ENCODE measurements at regions not wholly inside any gene's neighbourhood (a gene's known extent, or its start where the extent isn't known, plus 50 kb on each side); places are given as distances from the start of the nearest gene placed in this dataset.

DNA sequence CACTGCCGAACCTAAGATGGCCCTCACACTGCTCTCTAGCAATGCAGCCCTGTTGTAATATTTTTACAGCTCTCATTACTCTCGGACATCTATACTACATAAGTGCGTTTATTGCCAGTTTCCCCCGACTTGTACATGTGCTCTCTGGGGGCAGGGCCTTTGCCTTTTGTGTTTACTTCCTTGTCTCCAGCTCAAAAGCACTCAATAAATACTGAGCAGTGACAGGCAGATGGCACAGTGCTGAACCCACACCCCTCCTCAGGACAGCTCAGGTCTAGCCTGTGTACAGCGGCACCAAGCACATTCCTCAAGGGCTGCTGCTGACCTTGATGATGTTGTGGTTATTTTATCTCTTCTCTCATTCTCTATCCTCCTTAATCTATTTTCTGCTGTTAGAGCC, 68.0 kb upstream of the ELMO1 start:
- POLR2A ChIA-PET = no interaction called here
- no peak for DNase-seq (ENCODE audit: extremely low spot score)
- CTCF ChIA-PET = no interaction called here
- TF ChIP-seq FOXA1 (IDR thresholded peaks at IDR 0.05) = no peak
- no peak for TF ChIP-seq CTBP1 (IDR thresholded peaks at IDR 0.05; ENCODE audit: borderline replicate concordance)
- no peak for TF ChIP-seq L3MBTL2 (conservative IDR thresholded peaks at IDR 0.05)
- TF ChIP-seq ELF4 (IDR thresholded peaks at IDR 0.05) = no peak
- no peak for TF ChIP-seq LEF1 (IDR thresholded peaks at IDR 0.05; ENCODE audit: borderline replicate concordance)
- TF ChIP-seq SUZ12 (IDR thresholded peaks at IDR 0.05) = no peak
- TF ChIP-seq HDGF (IDR thresholded peaks at IDR 0.05; ENCODE audit: borderline replicate concordance) = no peak
- no peak for TF ChIP-seq ZNF384 (IDR thresholded peaks at IDR 0.05)
- TF ChIP-seq PKNOX1 (IDR thresholded peaks at IDR 0.05) = no peak
- no peak for TF ChIP-seq SP1 (IDR thresholded peaks at IDR 0.05)
- no peak for TF ChIP-seq ARNT (IDR thresholded peaks at IDR 0.05)
- TF ChIP-seq TARDBP (IDR thresholded peaks at IDR 0.05) = no peak
- no peak for TF ChIP-seq NFRKB (IDR thresholded peaks at IDR 0.05)
- no peak for TF ChIP-seq FOXM1 (IDR thresholded peaks at IDR 0.05; ENCODE audit: borderline replicate concordance)
- no peak for TF ChIP-seq BHLHE40 (IDR thresholded peaks at IDR 0.05; ENCODE audit: borderline replicate concordance)
- no peak for TF ChIP-seq FOXK2 (IDR thresholded peaks at IDR 0.05)

DNA sequence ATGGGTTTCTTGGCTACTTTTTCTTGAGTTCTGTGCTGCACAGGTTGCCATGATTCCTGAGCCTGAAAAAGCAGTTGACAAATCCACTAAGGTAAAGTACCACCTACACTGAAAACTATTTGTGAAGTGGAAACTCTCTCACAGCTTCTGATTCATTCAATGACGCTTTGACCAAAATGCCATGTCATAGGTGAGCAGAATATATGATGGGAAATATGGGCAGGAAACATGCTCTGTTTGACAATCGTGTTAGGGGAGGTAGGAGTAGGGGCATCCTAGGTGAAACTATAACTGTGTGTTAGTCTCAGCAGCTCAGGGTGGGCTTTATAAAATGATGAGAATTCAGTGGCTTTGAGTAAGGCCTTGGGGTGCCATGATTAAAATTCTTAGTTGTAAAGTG, 69.6 kb upstream of the ELMO1 start:
- CTCF ChIA-PET = interaction anchor here (0.7 kb wide), 1 partner anchor 1141 kb away, joined by 9 read pairs; no protein-coding TSS in a partner anchor
- POLR2A ChIA-PET = no interaction called here
- TF ChIP-seq LEF1 (IDR thresholded peaks at IDR 0.05; ENCODE audit: borderline replicate concordance) (no peak), FOXK2 (IDR thresholded peaks at IDR 0.05) (no peak), L3MBTL2 (conservative IDR thresholded peaks at IDR 0.05) (no peak), SP1 (IDR thresholded peaks at IDR 0.05) (no peak), HDGF (IDR thresholded peaks at IDR 0.05; ENCODE audit: borderline replicate concordance) (no peak), BHLHE40 (IDR thresholded peaks at IDR 0.05; ENCODE audit: borderline replicate concordance) (no peak), FOXA1 (IDR thresholded peaks at IDR 0.05) (no peak), ELF4 (IDR thresholded peaks at IDR 0.05) (no peak)
- DNase-seq (ENCODE audit: extremely low spot score) = no peak

- ChIA-PET POLR2A (no interaction called here), CTCF (no interaction called here)
- DNase-seq (ENCODE audit: extremely low spot score) = no peak
- TF ChIP-seq FOXM1 (IDR thresholded peaks at IDR 0.05; ENCODE audit: borderline replicate concordance) (no peak), L3MBTL2 (conservative IDR thresholded peaks at IDR 0.05) (no peak), HDGF (IDR thresholded peaks at IDR 0.05; ENCODE audit: borderline replicate concordance) (no peak), PKNOX1 (IDR thresholded peaks at IDR 0.05) (no peak), LEF1 (IDR thresholded peaks at IDR 0.05; ENCODE audit: borderline replicate concordance) (no peak), FOXA1 (IDR thresholded peaks at IDR 0.05) (no peak)
Measured at GRCh38 chr7:37524056-37524455, 75.4 kb upstream of the ELMO1 start.

DNA sequence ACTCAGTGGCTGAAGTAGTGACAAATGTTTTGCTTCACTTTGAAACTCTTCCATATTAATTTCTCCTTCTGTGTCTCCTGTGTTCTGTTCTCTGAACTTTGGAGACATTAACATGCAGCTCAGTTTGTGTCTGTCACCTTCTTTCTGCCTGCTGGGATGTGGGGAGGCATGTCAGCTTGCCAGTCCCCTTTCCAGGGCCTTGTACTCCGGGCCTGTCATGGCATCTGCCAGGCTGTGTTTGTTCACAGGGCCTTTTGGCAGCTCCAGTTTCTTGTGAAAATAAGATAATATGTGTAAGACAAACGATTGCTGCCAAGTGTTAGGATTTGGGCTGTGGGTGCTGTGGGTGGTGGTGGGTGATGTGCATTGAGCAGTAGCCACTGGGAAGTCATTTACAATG, 76.1 kb upstream of the ELMO1 start:
- ChIA-PET CTCF (interaction anchor here (1.2 kb wide), 1 partner anchor 29 kb away, joined by 5 read pairs; no protein-coding TSS in a partner anchor), POLR2A (no interaction called here)

GRCh38 chr7:37526623-37527022, 78.0 kb upstream of the ELMO1 start:
- ChIA-PET POLR2A (no interaction called here), CTCF (no interaction called here)
- no peak for DNase-seq (ENCODE audit: extremely low spot score)
- TF ChIP-seq NFRKB (IDR thresholded peaks at IDR 0.05) (no peak), FOXK2 (IDR thresholded peaks at IDR 0.05) (no peak), BHLHE40 (IDR thresholded peaks at IDR 0.05; ENCODE audit: borderline replicate concordance) (no peak)

More for the DNA sequence above, 76.1 kb upstream of the ELMO1 start:
- no peak for TF ChIP-seq SP1 (IDR thresholded peaks at IDR 0.05)
- TF ChIP-seq TARDBP (IDR thresholded peaks at IDR 0.05) = no peak
- TF ChIP-seq FOXM1 (IDR thresholded peaks at IDR 0.05; ENCODE audit: borderline replicate concordance) = no peak
- no peak for TF ChIP-seq NFRKB (IDR thresholded peaks at IDR 0.05)
- TF ChIP-seq LEF1 (IDR thresholded peaks at IDR 0.05; ENCODE audit: borderline replicate concordance) = no peak
- no peak for TF ChIP-seq FOXK2 (IDR thresholded peaks at IDR 0.05)
- no peak for TF ChIP-seq BHLHE40 (IDR thresholded peaks at IDR 0.05; ENCODE audit: borderline replicate concordance)
- TF ChIP-seq PKNOX1 (IDR thresholded peaks at IDR 0.05) = no peak
- TF ChIP-seq CTBP1 (IDR thresholded peaks at IDR 0.05; ENCODE audit: borderline replicate concordance) = no peak
- TF ChIP-seq ZNF384 (IDR thresholded peaks at IDR 0.05) = no peak
- no peak for TF ChIP-seq ELF4 (IDR thresholded peaks at IDR 0.05)
- no peak for TF ChIP-seq HDGF (IDR thresholded peaks at IDR 0.05; ENCODE audit: borderline replicate concordance)
- no peak for TF ChIP-seq L3MBTL2 (conservative IDR thresholded peaks at IDR 0.05)
- no peak for TF ChIP-seq FOXA1 (IDR thresholded peaks at IDR 0.05)
- TF ChIP-seq ARNT (IDR thresholded peaks at IDR 0.05) = no peak
- no peak for TF ChIP-seq SUZ12 (IDR thresholded peaks at IDR 0.05)
- DNase-seq (ENCODE audit: extremely low spot score) = no peak

- POLR2A ChIA-PET = no interaction called here
- CTCF ChIA-PET = no interaction called here
- TF ChIP-seq SUZ12 (IDR thresholded peaks at IDR 0.05) = no peak
- TF ChIP-seq CTBP1 (IDR thresholded peaks at IDR 0.05; ENCODE audit: borderline replicate concordance) = no peak
- TF ChIP-seq FOXA1 (IDR thresholded peaks at IDR 0.05) = no peak
- no peak for TF ChIP-seq PKNOX1 (IDR thresholded peaks at IDR 0.05)
- no peak for TF ChIP-seq ZNF384 (IDR thresholded peaks at IDR 0.05)
- TF ChIP-seq FOXM1 (IDR thresholded peaks at IDR 0.05; ENCODE audit: borderline replicate concordance) = no peak
- no peak for TF ChIP-seq ARNT (IDR thresholded peaks at IDR 0.05)
- TF ChIP-seq FOXK2 (IDR thresholded peaks at IDR 0.05) = no peak
- TF ChIP-seq BHLHE40 (IDR thresholded peaks at IDR 0.05; ENCODE audit: borderline replicate concordance) = no peak
- TF ChIP-seq L3MBTL2 (conservative IDR thresholded peaks at IDR 0.05) = no peak
- no peak for DNase-seq (ENCODE audit: extremely low spot score)
Measured at GRCh38 chr7:37527109-37527508, 78.4 kb upstream of the ELMO1 start.

Measured in HEK293T (cell line).